Activated B cell treated with CpG ODN at 0.5 μM for 24 hours (primary cell): ENCODE measurements at regions not wholly inside any gene's neighbourhood (a gene's known extent, or its start where the extent isn't known, plus 50 kb on each side); places are given as distances from the start of the nearest gene placed in this dataset.
A peak's percentile ranks its signal among the peaks of the same experiment; 100 is the strongest.

Experiments
- ATAC-seq: fragments of 200-7000 bp; cut with Tn5 transposase; one replicate; pipeline ENCODE4 v1.10.0; 2021; ENCODE audit warnings: low read depth, mild to moderate bottlenecking, moderate library complexity
- CTCF ChIA-PET: fragments of 350-600 bp; sonication (Branson Sonifier 250); formaldehyde crosslinking; loops from one replicate; lab custom pipeline; 2021; ENCODE audit warnings: antibody characterized with exemption; lab: Charles Lee
- POLR2A ChIA-PET: fragments of 350-600 bp; sonication (Branson Sonifier 250); formaldehyde crosslinking; loops from one replicate; lab custom pipeline; 2021; ENCODE audit warnings: antibody characterized with exemption; lab: Charles Lee
- DNase-seq: peaks from one replicate; pipeline ENCODE4 v3.0.0; 2022
- H3K27ac Mint-ChIP-seq: one replicate; pipeline ENCODE4 v1.8.0; 2020; ENCODE audit warnings: mixed read lengths
- H3K27me3 Mint-ChIP-seq: one replicate; pipeline ENCODE4 v1.8.0; 2021; ENCODE audit warnings: mixed read lengths
- H3K36me3 Mint-ChIP-seq: one replicate; pipeline ENCODE4 v1.8.0; 2021; ENCODE audit warnings: low read depth, mixed read lengths
- H3K4me1 Mint-ChIP-seq: one replicate; pipeline ENCODE4 v1.8.0; 2021; ENCODE audit warnings: mixed read lengths
- H3K4me3 Mint-ChIP-seq: one replicate; pipeline ENCODE4 v1.8.0; 2020; ENCODE audit warnings: mild to moderate bottlenecking, mixed read lengths
- H3K9me3 Mint-ChIP-seq: one replicate; pipeline ENCODE4 v1.8.0; 2020; ENCODE audit warnings: mixed read lengths
- intact Hi-C: fragments of 100-400 bp; cut with micrococcal nuclease; formaldehyde crosslinking; loops from one replicate; pipeline ENCODE4 v1.15.1; 2024
- TF ChIP-seq, protein P1 (sequence below): fragments of 200-600 bp; IDR thresholded peaks from one replicate; pipeline ENCODE4 v1.8.0; 2022; ENCODE audit warnings: antibody characterized with exemption, mild to moderate bottlenecking

DNA sequence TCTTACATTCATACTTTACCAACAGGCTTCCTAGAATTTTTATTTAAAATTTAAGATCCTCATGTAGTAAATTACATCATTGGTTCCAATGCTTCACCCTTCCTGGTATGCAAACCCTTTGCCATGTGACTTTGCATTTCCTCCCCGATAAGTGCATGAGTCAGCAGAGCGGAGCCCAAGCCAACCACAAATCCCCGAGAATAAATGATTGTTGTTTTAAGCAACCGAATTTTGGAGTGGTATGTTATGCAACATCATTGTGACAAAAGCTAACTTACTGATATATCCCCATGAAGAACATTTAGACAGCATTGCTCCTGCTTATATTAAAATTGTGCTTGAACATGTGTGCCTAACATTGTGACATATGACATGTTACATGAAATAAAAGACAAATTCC, 199.4 kb upstream of the DDX53 start:
- Mint-ChIP-seq H3K36me3 (no peaks in the 10 kb centered on the region), H3K9me3 (no peaks in the 10 kb centered on the region), H3K27ac (no peak overlapping the region), H3K4me1 (peaks cover 8% of the 10 kb centered on the region), H3K4me3 (no peak overlapping the region), H3K27me3 (no peaks in the 10 kb centered on the region)
- ATAC-seq (no peak), DNase-seq (no peak)
- TF ChIP-seq, protein P1, sequence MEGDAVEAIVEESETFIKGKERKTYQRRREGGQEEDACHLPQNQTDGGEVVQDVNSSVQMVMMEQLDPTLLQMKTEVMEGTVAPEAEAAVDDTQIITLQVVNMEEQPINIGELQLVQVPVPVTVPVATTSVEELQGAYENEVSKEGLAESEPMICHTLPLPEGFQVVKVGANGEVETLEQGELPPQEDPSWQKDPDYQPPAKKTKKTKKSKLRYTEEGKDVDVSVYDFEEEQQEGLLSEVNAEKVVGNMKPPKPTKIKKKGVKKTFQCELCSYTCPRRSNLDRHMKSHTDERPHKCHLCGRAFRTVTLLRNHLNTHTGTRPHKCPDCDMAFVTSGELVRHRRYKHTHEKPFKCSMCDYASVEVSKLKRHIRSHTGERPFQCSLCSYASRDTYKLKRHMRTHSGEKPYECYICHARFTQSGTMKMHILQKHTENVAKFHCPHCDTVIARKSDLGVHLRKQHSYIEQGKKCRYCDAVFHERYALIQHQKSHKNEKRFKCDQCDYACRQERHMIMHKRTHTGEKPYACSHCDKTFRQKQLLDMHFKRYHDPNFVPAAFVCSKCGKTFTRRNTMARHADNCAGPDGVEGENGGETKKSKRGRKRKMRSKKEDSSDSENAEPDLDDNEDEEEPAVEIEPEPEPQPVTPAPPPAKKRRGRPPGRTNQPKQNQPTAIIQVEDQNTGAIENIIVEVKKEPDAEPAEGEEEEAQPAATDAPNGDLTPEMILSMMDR, result no peak
- CTCF ChIA-PET, result no interaction called here
- POLR2A ChIA-PET, result no interaction called here
- intact Hi-C loops, result no loop called here

DNA sequence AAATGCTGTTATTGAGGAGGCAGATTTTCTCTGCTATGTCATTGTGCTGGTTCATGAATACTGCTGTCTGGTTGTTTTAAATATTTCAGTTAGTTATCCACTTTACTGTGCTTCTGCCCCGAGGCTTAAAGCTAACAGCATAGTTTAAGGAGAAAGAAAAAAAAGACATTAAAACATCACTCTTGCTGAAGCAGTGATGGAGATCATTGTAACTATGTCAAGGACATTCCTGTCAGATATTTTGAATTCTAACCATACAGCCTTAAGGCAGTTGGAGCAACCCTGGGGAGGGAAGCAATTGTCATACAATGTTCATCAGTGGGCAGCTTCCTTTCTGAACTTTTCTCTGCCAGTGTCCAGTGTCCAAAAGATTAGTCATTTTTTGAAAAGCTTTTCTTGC, 199.0 kb upstream of the DDX53 start:
- intact Hi-C loops, result no loop called here
- no peak overlapping the region for H3K4me3 Mint-ChIP-seq
- ATAC-seq, result no peak

DNA sequence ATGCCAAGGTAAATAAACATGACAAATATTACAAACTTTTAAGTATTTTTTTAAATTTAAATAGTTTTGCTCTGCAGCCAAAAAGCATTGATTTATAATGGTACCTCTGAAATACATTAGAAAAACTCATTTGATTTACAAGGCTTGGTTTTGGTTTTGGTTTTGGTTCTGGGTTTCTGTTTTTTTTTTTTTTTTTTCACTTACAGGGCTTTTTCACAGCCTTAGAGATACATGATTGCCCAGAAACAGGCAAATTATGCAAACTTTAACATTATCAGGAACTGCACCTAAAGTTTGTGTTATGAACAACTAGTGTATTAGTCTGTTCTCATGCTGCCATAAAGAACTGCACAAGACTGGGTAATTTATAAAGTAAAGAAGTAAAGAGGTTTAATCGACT, 196.4 kb upstream of the DDX53 start:
- TF ChIP-seq, protein P1, result no peak
- no peaks in the 10 kb centered on the region for H3K27me3 Mint-ChIP-seq
- no peaks in the 10 kb centered on the region for H3K9me3 Mint-ChIP-seq
- no peak for ATAC-seq
- peaks cover 8% of the 10 kb centered on the region for H3K4me1 Mint-ChIP-seq
- no peaks in the 10 kb centered on the region for H3K36me3 Mint-ChIP-seq
- DNase-seq, result no peak
- ChIA-PET CTCF (no interaction called here), POLR2A (no interaction called here)
- intact Hi-C loops, result no loop called here
- H3K27ac Mint-ChIP-seq, result peak overlapping the region; percentile 68
- H3K4me3 Mint-ChIP-seq, result peak overlapping the region; percentile 12

More for the DNA sequence above, 199.0 kb upstream of the DDX53 start:
- ChIA-PET POLR2A (no interaction called here), CTCF (no interaction called here)
- H3K27me3 Mint-ChIP-seq, result no peaks in the 10 kb centered on the region
- no peak overlapping the region for H3K27ac Mint-ChIP-seq
- H3K36me3 Mint-ChIP-seq, result no peaks in the 10 kb centered on the region
- peaks cover 8% of the 10 kb centered on the region for H3K4me1 Mint-ChIP-seq
- H3K9me3 Mint-ChIP-seq, result no peaks in the 10 kb centered on the region
- TF ChIP-seq, protein P1, result no peak
- DNase-seq, result no peak

DNA sequence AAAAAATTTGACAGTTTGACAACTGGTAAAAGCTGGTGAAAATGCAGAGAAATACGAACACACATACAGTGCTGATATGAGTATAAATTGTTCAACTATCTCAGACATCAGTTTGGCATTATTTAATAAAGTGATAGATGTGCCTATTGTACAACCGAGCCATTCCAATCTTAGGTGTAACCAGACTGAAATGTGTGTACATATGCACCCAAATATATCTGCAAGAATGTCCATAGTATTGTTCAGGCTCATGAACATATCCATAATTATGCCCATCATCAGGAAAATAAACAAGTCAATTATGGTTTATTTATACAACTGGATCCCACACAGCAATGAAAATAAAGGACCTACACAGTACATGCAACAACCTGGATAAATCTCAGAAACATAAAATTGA, 188.9 kb upstream of the DDX53 start:
- Mint-ChIP-seq H3K9me3 (no peaks in the 10 kb centered on the region), H3K4me3 (no peak overlapping the region), H3K27ac (no peak overlapping the region), H3K36me3 (no peaks in the 10 kb centered on the region), H3K4me1 (no peaks in the 10 kb centered on the region), H3K27me3 (no peaks in the 10 kb centered on the region)
- ATAC-seq (no peak), DNase-seq (no peak)
- ChIA-PET CTCF (no interaction called here), POLR2A (no interaction called here)
- intact Hi-C loops, result no loop called here
- TF ChIP-seq, protein P1, result no peak

DNA sequence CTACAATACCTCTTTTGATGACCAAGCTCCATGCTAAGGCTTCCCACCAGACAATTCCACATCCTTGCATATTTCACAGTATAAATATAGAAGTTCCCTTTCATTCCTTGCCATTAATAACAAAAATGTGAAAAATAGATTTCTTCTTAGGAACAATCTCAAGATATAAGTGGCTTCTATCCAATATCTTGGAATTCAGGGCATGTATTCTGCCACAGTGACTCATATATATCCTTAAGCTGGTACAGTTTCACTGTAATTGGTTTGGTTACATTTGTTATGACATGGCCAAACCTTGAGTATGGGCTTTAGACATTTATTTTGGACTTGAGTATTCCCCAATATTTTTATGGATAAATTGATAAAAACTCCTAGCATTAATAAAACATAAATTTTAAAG, 181.7 kb upstream of the DDX53 start:
- intact Hi-C loops, result no loop called here
- ATAC-seq (no peak), DNase-seq (no peak)
- Mint-ChIP-seq H3K9me3 (no peaks in the 10 kb centered on the region), H3K27ac (no peak overlapping the region), H3K4me3 (no peak overlapping the region), H3K36me3 (no peaks in the 10 kb centered on the region), H3K27me3 (no peaks in the 10 kb centered on the region), H3K4me1 (no peaks in the 10 kb centered on the region)
- TF ChIP-seq, protein P1, result no peak
- ChIA-PET POLR2A (no interaction called here), CTCF (no interaction called here)
